Peyer's patch (tissue), 4 donors: ENCODE measurements at regions not wholly inside any gene's neighbourhood (a gene's known extent, or its start where the extent isn't known, plus 50 kb on each side); places are given as distances from the start of the nearest gene placed in this dataset.

ENCODE experiments used
- DNase-seq, 3 donors: peaks; one replicate each; pipeline ENCODE4 v3.0.0-alpha.2; 2017 to 2019
- H3K27ac ChIP-seq, 4 donors: fragments of 200-600 bp; sonication (generic); one replicate each; pipeline ENCODE4 v1.5.1; 2016 to 2019
- H3K27me3 ChIP-seq, 2 donors: fragments of 200-600 bp; sonication (generic); one replicate each; pipeline ENCODE4 v1.5.1; 2019
- H3K36me3 ChIP-seq, 3 donors: fragments of 200-600 bp; sonication (generic); one replicate each; pipeline ENCODE4 v1.5.1; 2016 to 2019
- H3K4me1 ChIP-seq, 4 donors: fragments of 200-600 bp; sonication (generic); one replicate each; pipeline ENCODE4 v1.5.1; 2016 to 2019
- H3K4me3 ChIP-seq, 4 donors: fragments of 200-600 bp; sonication (generic); 1 replicate in 3 of 4; 2 replicates in 1 of 4; pipeline ENCODE4 v1.5.1; 2016 to 2019; ENCODE audit warnings: mild to moderate bottlenecking in 1 of 4
- H3K9me3 ChIP-seq, 4 donors: fragments of 200-600 bp; sonication (generic); one replicate each; pipeline ENCODE4 v1.5.1; 2016 to 2019; ENCODE audit warnings: mild to moderate bottlenecking in 1 of 4
- POLR2A ChIP-seq, 2 donors: fragments of 450-650 bp; IDR thresholded peaks; one replicate each; pipeline ENCODE4 v1.5.1; 2017; ENCODE audit warnings: antibody characterized with exemption in 2 of 2, mild to moderate bottlenecking in 2 of 2, moderate library complexity in 2 of 2
- TF ChIP-seq, protein P1 (sequence below), 6 experiments: fragments of 450-650 bp in 4 of 6; fragments of 200-600 bp in 2 of 6; sonication (generic) in 1 of 6; IDR thresholded peaks; one replicate each; pipeline ENCODE4 v1.5.1; 2017 to 2019; ENCODE audit warnings: antibody characterized with exemption in 6 of 6, mild to moderate bottlenecking in 3 of 6, moderate library complexity in 1 of 6

DNA sequence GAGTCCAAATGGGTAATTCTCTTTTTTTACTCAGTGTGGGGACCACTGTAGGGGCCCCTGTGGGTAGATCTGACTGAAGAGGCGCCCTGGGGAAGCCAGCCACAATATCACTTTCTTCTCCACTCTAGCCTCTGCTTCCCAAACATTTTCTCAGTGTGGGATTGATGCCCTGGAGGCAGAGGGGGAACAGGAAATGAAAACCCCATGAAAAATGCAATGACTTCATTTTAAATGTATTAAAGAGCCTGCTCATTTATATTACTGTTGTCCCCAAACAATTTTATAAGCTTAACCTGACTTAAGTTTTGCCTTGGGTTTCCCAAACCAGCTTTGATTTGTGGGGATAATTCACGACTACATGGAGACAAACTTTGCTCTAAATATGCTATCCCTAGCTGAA is 181.9 kb downstream of the C1orf94 start:
- no peaks in the 10 kb centered on the region for H3K4me1 ChIP-seq
- no peak for TF ChIP-seq POLR2A (IDR thresholded peaks at IDR 0.05)
- H3K27me3 ChIP-seq: no peaks in the 10 kb centered on the region
- no peak overlapping the region for H3K4me3 ChIP-seq
- H3K27ac ChIP-seq: no peak overlapping the region
- DNase-seq: no peak
- H3K9me3 ChIP-seq: no peaks in the 10 kb centered on the region
- H3K36me3 ChIP-seq: no peaks in the 10 kb centered on the region

DNA sequence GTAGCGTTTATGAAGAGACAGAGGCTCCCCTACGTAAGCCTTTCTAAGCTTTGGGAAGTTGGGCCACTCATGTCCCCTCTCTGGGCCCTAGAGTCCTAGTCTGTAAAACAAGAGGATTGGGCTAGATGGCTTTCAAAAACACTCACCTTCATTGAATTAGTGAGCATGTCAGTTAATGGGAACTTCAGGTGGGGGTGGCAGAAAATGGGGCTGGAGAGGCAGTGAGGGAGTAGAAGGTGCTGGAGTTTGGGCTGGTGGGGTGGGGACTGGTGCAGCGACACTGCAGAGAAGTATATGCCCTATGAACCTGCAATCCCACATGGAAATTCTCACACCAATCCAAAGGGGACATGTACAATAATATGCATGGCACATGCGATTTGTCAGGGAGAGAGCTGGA is 182.7 kb downstream of the C1orf94 start:
- no peak for DNase-seq
- H3K4me3 ChIP-seq: no peak overlapping the region
- no peaks in the 10 kb centered on the region for H3K4me1 ChIP-seq
- H3K36me3 ChIP-seq: no peaks in the 10 kb centered on the region
- H3K27ac ChIP-seq: no peak overlapping the region
- no peak for TF ChIP-seq POLR2A (IDR thresholded peaks at IDR 0.05)
- TF ChIP-seq, protein P1, sequence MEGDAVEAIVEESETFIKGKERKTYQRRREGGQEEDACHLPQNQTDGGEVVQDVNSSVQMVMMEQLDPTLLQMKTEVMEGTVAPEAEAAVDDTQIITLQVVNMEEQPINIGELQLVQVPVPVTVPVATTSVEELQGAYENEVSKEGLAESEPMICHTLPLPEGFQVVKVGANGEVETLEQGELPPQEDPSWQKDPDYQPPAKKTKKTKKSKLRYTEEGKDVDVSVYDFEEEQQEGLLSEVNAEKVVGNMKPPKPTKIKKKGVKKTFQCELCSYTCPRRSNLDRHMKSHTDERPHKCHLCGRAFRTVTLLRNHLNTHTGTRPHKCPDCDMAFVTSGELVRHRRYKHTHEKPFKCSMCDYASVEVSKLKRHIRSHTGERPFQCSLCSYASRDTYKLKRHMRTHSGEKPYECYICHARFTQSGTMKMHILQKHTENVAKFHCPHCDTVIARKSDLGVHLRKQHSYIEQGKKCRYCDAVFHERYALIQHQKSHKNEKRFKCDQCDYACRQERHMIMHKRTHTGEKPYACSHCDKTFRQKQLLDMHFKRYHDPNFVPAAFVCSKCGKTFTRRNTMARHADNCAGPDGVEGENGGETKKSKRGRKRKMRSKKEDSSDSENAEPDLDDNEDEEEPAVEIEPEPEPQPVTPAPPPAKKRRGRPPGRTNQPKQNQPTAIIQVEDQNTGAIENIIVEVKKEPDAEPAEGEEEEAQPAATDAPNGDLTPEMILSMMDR (IDR thresholded peaks at IDR 0.05): no peak
- H3K9me3 ChIP-seq: no peaks in the 10 kb centered on the region
- no peaks in the 10 kb centered on the region for H3K27me3 ChIP-seq

DNA sequence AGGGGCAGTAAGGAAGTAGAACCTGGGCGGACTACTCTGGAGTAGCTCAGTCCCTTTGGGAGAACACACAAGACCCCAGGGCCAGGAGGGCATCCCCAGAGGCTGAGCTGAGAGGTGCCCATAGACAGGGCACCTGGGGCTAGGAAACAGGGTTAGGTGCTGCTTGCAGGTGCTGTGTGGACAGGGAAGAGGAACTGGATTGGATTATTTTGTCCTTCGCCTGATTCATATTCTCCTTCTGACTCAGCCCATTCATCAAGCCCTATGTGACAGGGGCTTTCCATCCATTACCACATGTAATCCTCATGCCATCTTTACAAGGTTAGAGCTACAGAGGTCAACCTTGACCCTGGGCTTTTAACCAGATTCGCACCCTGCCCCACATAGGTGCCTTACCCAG is 183.9 kb downstream of the C1orf94 start:
- Histone ChIP-seq H3K27ac (no peak overlapping the region), H3K9me3 (no peaks in the 10 kb centered on the region), H3K36me3 (no peaks in the 10 kb centered on the region), H3K27me3 (no peaks in the 10 kb centered on the region), H3K4me3 (no peak overlapping the region), H3K4me1 (no peaks in the 10 kb centered on the region)
- TF ChIP-seq, protein P1 (IDR thresholded peaks at IDR 0.05): no peak
- no peak for TF ChIP-seq POLR2A (IDR thresholded peaks at IDR 0.05)
- no peak for DNase-seq

GRCh38 chr1:34361121-34361520 is 184.4 kb downstream of the C1orf94 start:
- Histone ChIP-seq H3K4me1 (no peaks in the 10 kb centered on the region), H3K27ac (no peak overlapping the region), H3K27me3 (no peaks in the 10 kb centered on the region), H3K9me3 (no peaks in the 10 kb centered on the region), H3K36me3 (no peaks in the 10 kb centered on the region), H3K4me3 (no peak overlapping the region)
- DNase-seq: no peak
- no peak for TF ChIP-seq POLR2A (IDR thresholded peaks at IDR 0.05)
- TF ChIP-seq, protein P1 (IDR thresholded peaks at IDR 0.05): no peak

DNA sequence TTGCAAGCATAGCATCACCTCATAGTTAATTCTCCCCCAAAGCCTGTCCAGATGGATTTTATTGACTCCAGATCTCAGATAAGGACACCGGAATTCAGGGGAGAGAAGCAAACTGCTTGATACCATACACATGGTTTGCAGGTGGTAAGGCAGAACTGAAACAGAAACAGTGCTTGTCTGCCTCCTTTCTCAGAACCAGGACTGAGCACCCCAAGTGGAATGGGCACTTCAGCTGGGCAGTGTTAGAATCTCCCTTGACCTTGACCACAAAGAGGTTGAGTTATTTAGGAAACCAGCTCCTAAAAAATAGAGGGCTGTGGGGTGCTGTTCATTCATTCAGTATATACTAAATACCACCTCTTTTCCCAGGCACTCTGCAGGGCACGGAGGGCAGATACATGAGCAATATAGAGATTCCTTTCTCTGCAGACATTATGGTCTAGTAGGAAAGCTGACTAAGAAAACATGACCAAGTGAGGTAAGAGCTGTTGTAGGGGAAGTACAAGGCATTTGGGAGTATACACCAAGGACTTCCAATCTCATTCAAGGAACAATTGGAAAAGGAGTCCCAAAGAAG is 185.2 kb downstream of the C1orf94 start:
- Histone ChIP-seq H3K27ac (no peak overlapping the region), H3K27me3 (no peaks in the 10 kb centered on the region), H3K36me3 (no peaks in the 10 kb centered on the region), H3K4me1 (no peaks in the 10 kb centered on the region), H3K9me3 (no peaks in the 10 kb centered on the region), H3K4me3 (no peak overlapping the region)
- TF ChIP-seq POLR2A (IDR thresholded peaks at IDR 0.05): no peak
- TF ChIP-seq, protein P1 (IDR thresholded peaks at IDR 0.05): no peak
- DNase-seq: no peak

GRCh38 chr1:34362949-34363348 is 186.2 kb downstream of the C1orf94 start:
- DNase-seq: no peak
- Histone ChIP-seq H3K27ac (no peak overlapping the region), H3K36me3 (no peaks in the 10 kb centered on the region), H3K9me3 (no peaks in the 10 kb centered on the region), H3K4me1 (no peaks in the 10 kb centered on the region), H3K4me3 (no peak overlapping the region), H3K27me3 (no peaks in the 10 kb centered on the region)
- TF ChIP-seq, protein P1 (IDR thresholded peaks at IDR 0.05): no peak
- no peak for TF ChIP-seq POLR2A (IDR thresholded peaks at IDR 0.05)
